ENCODE measurements at regions not wholly inside any gene's neighbourhood (a gene's known extent, or its start where the extent isn't known, plus 50 kb on each side); places are given as distances from the start of the nearest gene placed in this dataset.

DNA sequence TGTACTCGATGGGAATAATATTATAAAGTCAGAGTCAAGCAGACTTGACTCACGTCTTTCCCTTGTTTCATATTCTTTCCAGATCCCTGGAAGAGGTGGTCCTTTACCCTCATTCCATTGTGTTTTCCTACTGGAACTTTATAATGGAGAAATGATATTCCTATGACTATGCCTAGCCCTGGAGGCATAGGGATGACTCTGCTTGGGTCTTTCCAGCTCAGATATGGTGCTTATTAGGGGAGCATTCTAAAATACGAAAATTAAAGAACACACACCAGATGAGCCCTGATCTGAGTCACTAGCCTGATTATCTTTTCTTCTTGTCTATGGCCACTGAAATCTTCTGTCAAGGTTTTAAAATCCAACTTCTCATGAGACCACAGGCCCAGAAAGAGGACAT is 231.4 kb downstream of the ANKRD50 start:
- no peaks in the 10 kb centered on the region for H4K20me1 ChIP-seq (ENCODE audit: control insufficient read depth, extremely low read depth, insufficient read depth, low read length)
- DNase-seq (ENCODE audit: low read depth in 2 of 2) = no peak
- TF ChIP-seq, protein P1, sequence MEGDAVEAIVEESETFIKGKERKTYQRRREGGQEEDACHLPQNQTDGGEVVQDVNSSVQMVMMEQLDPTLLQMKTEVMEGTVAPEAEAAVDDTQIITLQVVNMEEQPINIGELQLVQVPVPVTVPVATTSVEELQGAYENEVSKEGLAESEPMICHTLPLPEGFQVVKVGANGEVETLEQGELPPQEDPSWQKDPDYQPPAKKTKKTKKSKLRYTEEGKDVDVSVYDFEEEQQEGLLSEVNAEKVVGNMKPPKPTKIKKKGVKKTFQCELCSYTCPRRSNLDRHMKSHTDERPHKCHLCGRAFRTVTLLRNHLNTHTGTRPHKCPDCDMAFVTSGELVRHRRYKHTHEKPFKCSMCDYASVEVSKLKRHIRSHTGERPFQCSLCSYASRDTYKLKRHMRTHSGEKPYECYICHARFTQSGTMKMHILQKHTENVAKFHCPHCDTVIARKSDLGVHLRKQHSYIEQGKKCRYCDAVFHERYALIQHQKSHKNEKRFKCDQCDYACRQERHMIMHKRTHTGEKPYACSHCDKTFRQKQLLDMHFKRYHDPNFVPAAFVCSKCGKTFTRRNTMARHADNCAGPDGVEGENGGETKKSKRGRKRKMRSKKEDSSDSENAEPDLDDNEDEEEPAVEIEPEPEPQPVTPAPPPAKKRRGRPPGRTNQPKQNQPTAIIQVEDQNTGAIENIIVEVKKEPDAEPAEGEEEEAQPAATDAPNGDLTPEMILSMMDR (conservative IDR thresholded peaks at IDR 0.05 in 1 of 2, IDR thresholded peaks at IDR 0.05 in 1 of 2; ENCODE audit: low read depth in 1 of 2, low read length in 2 of 2) = no peak
- TF ChIP-seq EZH2 (IDR thresholded peaks at IDR 0.05; ENCODE audit: low read length, missing control alignments) = no peak
- no peaks in the 10 kb centered on the region for H3K36me3 ChIP-seq (ENCODE audit: control insufficient read depth, insufficient read depth, low read length)
- no peak overlapping the region for H2AFZ ChIP-seq (ENCODE audit: low read length)
- no peak overlapping the region for H3K4me3 ChIP-seq (replicated peaks in 1 of 4; ENCODE audit: control extremely low read depth in 1 of 4, insufficient read depth in 1 of 4, low read depth in 3 of 4, low read length in 4 of 4)
- H3K9me3 ChIP-seq (ENCODE audit: control insufficient read depth, insufficient read depth, low read depth, low read length) = no peaks in the 10 kb centered on the region
- H3K27ac ChIP-seq (ENCODE audit: insufficient read depth, low read length) = no peak overlapping the region
- no peak overlapping the region for H3K4me2 ChIP-seq (ENCODE audit: extremely low read depth, insufficient read depth, low read length)
- H3K9ac ChIP-seq (ENCODE audit: insufficient read depth, low read length) = no peak overlapping the region
- H3K4me1 ChIP-seq (ENCODE audit: control insufficient read depth, extremely low read depth, insufficient read depth, low read length) = no peaks in the 10 kb centered on the region
- no peaks in the 10 kb centered on the region for H3K27me3 ChIP-seq (ENCODE audit: control insufficient read depth, insufficient read depth, low read length)
- H3K79me2 ChIP-seq (ENCODE audit: control insufficient read depth, insufficient read depth, low read length) = no peaks in the 10 kb centered on the region

DNA sequence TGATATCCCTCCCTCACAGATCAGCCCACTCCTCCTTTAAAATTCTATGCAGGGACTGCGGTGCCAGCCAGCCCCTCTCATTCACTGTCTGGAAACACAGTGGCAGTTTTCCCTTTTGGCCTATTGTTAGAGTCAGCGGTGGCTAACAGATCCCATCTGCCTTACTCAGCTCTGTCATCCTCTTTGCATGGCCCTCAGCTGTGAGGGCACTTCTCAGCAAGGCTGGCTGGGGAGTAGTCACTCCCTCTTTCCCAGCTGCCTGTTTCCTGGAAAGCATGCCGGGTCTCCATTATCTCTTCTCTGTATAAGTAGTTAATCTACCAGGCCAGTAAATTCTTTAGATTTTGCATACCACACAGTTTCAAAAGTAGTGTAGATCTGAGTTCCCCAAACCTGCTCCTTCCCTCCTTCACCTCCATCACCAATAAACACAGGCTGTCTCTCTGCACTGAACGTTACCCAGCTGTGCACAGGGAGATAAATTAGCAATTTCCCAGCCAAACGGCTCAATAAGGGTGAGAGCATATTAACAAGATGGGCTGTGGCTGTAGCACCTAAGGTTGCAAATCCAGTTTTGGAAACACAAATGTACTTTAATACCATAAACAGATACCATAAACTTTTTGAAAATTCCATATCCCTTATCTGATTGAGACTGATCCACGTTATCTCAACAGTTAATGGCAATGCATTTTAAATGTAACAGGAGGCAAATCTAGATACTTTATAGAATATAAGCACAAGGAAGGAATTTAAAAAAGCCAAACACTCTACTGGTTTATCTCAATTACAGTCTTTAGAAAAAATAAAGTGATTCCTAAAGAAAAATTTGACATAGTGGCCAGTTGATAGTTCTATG is 229.3 kb downstream of the ANKRD50 start:
- peak; percentile 11 to 41 for DNase-seq (ENCODE audit: low read depth in 2 of 2)
- Histone ChIP-seq H3K79me2 (ENCODE audit: control insufficient read depth, insufficient read depth, low read length) (no peaks in the 10 kb centered on the region), H4K20me1 (ENCODE audit: control insufficient read depth, extremely low read depth, insufficient read depth, low read length) (no peaks in the 10 kb centered on the region), H3K9ac (ENCODE audit: insufficient read depth, low read length) (no peak overlapping the region), H3K27ac (ENCODE audit: insufficient read depth, low read length) (no peak overlapping the region), H3K36me3 (ENCODE audit: control insufficient read depth, insufficient read depth, low read length) (no peaks in the 10 kb centered on the region), H2AFZ (ENCODE audit: low read length) (peak overlapping the region; percentile 11), H3K4me1 (ENCODE audit: control insufficient read depth, extremely low read depth, insufficient read depth, low read length) (no peaks in the 10 kb centered on the region), H3K9me3 (ENCODE audit: control insufficient read depth, insufficient read depth, low read depth, low read length) (no peaks in the 10 kb centered on the region), H3K4me2 (ENCODE audit: extremely low read depth, insufficient read depth, low read length) (no peak overlapping the region), H3K4me3 (replicated peaks in 1 of 4; ENCODE audit: control extremely low read depth in 1 of 4, insufficient read depth in 1 of 4, low read depth in 3 of 4, low read length in 4 of 4) (no peak overlapping the region), H3K27me3 (ENCODE audit: control insufficient read depth, insufficient read depth, low read length) (no peaks in the 10 kb centered on the region)
- TF ChIP-seq, protein P1 (conservative IDR thresholded peaks at IDR 0.05 in 1 of 2, IDR thresholded peaks at IDR 0.05 in 1 of 2; ENCODE audit: low read depth in 1 of 2, low read length in 2 of 2) = no peak
- no peak for TF ChIP-seq EZH2 (IDR thresholded peaks at IDR 0.05; ENCODE audit: low read length, missing control alignments)

DNA sequence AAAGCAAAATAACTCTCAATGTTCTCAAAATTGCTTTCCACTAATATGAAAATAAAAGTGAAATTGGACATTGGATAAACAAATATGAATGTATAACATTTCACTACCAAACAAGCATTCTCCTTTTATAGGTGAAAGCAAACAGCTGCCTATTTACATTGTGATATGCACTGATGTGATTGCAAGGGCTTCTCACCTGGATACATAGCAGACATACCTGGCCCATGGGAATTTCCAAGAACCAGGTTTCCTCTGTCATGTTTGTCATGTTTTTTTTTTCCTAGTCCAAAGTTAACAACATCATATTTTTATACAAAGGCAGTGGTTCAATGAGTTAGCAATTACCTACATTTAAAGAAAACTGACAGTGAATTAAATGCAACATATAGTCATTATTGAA is 228.5 kb downstream of the ANKRD50 start:
- H3K36me3 ChIP-seq (ENCODE audit: control insufficient read depth, insufficient read depth, low read length) = no peaks in the 10 kb centered on the region
- no peak overlapping the region for H2AFZ ChIP-seq (ENCODE audit: low read length)
- no peaks in the 10 kb centered on the region for H3K79me2 ChIP-seq (ENCODE audit: control insufficient read depth, insufficient read depth, low read length)
- H3K4me2 ChIP-seq (ENCODE audit: extremely low read depth, insufficient read depth, low read length) = no peak overlapping the region
- H4K20me1 ChIP-seq (ENCODE audit: control insufficient read depth, extremely low read depth, insufficient read depth, low read length) = no peaks in the 10 kb centered on the region
- H3K4me3 ChIP-seq (replicated peaks in 1 of 4; ENCODE audit: control extremely low read depth in 1 of 4, insufficient read depth in 1 of 4, low read depth in 3 of 4, low read length in 4 of 4) = no peak overlapping the region
- no peak for TF ChIP-seq EZH2 (IDR thresholded peaks at IDR 0.05; ENCODE audit: low read length, missing control alignments)
- TF ChIP-seq, protein P1 (conservative IDR thresholded peaks at IDR 0.05 in 1 of 2, IDR thresholded peaks at IDR 0.05 in 1 of 2; ENCODE audit: low read depth in 1 of 2, low read length in 2 of 2) = no peak
- no peaks in the 10 kb centered on the region for H3K4me1 ChIP-seq (ENCODE audit: control insufficient read depth, extremely low read depth, insufficient read depth, low read length)
- H3K27ac ChIP-seq (ENCODE audit: insufficient read depth, low read length) = no peak overlapping the region
- no peak overlapping the region for H3K9ac ChIP-seq (ENCODE audit: insufficient read depth, low read length)
- no peaks in the 10 kb centered on the region for H3K27me3 ChIP-seq (ENCODE audit: control insufficient read depth, insufficient read depth, low read length)
- DNase-seq (ENCODE audit: low read depth in 2 of 2) = no peak
- H3K9me3 ChIP-seq (ENCODE audit: control insufficient read depth, insufficient read depth, low read depth, low read length) = no peaks in the 10 kb centered on the region

Data from fibroblast of lung (primary cell).